A549 (cell line): ENCODE measurements at regions not wholly inside any gene's neighbourhood (a gene's known extent, or its start where the extent isn't known, plus 50 kb on each side); places are given as distances from the start of the nearest gene placed in this dataset.

Experiments
- EP300 ChIP-seq, 2 experiments: fragments of >200 bp; sonication (Bioruptor Twin); formaldehyde crosslinking; IDR thresholded peaks; 2 replicates in 1 of 2; 3 replicates in 1 of 2; pipeline ENCODE4 v1.6.1; 2016 to 2017
- HDAC2 ChIP-seq: fragments of 200-600 bp; sonication (generic); IDR thresholded peaks from 2 replicates; pipeline ENCODE4 v1.6.1; 2016
- ZSCAN20 ChIP-seq: fragments of 250-450 bp; sonication (Bioruptor Pico); IDR thresholded peaks from 2 replicates; pipeline ENCODE4 v1.8.0; 2022; ENCODE audit warnings: mild to moderate bottlenecking, moderate library complexity
- TF ChIP-seq, protein P1 (sequence below): fragments of >200 bp; sonication (Bioruptor Twin); formaldehyde crosslinking; IDR thresholded peaks from 3 replicates; pipeline ENCODE4 v1.5.1; 2016

DNA sequence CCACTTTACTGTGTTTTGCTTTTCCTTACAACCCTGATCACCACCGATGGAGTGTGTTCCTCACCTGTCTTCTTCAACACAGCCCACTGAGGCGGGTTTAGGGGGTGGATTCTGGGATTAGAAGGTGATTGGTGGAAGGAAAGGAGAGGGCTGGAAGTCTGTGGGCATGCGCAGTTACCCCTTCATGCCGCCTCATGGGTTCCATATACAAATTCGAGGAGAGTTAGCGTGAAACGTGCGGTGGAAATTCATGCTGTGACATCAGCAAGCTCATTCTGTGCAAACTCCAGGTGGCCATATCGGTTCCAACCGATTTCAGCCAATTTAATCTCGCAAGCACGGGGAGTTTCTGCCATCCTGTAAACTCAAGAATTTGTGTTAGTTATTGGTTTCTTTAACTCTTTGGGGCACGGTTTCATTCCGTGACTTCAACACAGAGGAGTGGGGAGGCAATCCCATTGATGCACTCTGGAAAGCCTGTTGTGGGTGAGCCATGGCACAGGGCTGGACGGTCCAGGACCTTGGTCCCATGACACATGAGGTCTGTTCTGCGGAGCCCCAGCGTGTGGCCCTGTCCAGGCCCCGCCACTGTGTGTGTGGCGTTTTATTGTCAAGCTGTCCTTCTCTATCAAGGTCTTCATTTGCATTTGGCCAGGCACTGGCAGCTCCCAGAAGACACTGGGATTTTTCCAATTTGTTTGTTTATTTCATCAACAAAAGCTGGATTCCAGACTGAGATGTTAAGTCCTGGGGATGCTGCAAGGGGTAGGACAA, 482.8 kb upstream of the SULF2 start:
- TF ChIP-seq ZSCAN20 (CRISPR knock-in tag) (no peak), EP300 (IDR thresholded peaks at IDR 0.05) (no peak), HDAC2 (no peak)
- TF ChIP-seq, protein P1, sequence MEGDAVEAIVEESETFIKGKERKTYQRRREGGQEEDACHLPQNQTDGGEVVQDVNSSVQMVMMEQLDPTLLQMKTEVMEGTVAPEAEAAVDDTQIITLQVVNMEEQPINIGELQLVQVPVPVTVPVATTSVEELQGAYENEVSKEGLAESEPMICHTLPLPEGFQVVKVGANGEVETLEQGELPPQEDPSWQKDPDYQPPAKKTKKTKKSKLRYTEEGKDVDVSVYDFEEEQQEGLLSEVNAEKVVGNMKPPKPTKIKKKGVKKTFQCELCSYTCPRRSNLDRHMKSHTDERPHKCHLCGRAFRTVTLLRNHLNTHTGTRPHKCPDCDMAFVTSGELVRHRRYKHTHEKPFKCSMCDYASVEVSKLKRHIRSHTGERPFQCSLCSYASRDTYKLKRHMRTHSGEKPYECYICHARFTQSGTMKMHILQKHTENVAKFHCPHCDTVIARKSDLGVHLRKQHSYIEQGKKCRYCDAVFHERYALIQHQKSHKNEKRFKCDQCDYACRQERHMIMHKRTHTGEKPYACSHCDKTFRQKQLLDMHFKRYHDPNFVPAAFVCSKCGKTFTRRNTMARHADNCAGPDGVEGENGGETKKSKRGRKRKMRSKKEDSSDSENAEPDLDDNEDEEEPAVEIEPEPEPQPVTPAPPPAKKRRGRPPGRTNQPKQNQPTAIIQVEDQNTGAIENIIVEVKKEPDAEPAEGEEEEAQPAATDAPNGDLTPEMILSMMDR = no peak
